IMR-90 (cell line): ENCODE measurements at regions not wholly inside any gene's neighbourhood (a gene's known extent, or its start where the extent isn't known, plus 50 kb on each side); places are given as distances from the start of the nearest gene placed in this dataset.

Experiments
- ATAC-seq: fragments of 200-7000 bp; cut with Tn5 transposase; 2 replicates; pipeline ENCODE4 v1.9.1; 2020; ENCODE audit warnings: low read depth, mild to moderate bottlenecking, moderate library complexity
- BruUV-seq: library from RNA; stranded (reverse); fragments of 400-500 nt; replicated peaks from 2 replicates; lab custom pipeline; 2021; lab: Mats Ljungman, UMichigan
- CTCF ChIA-PET: fragments of 300-600 bp; formaldehyde crosslinking; extraction: SDS; loops from one replicate; lab custom pipeline; 2021; ENCODE audit warnings: antibody characterized with exemption; lab: Yijun Ruan, JAX
- POLR2A ChIA-PET: fragments of 300-600 bp; sonication (Branson Sonifier 250); formaldehyde crosslinking; loops from one replicate; lab custom pipeline; 2022; ENCODE audit warnings: antibody characterized with exemption; ENCODE audit not compliant: unreplicated experiment; lab: Charles Lee
- DNase-seq: peaks from one replicate; pipeline ENCODE4 v3.0.0; 2013
- H2AFZ ChIP-seq: replicated peaks from 2 replicates; pipeline ENCODE3; 2013; ENCODE audit warnings: low read length, mild to moderate bottlenecking; ENCODE audit not compliant: poor library complexity
- H2AK5ac ChIP-seq: 2 replicates; pipeline ENCODE4 v1.6.1; 2013; ENCODE audit warnings: low read depth, low read length, inconsistent platforms
- H2AK9ac ChIP-seq: replicated peaks from 2 replicates; pipeline ENCODE3; 2013; ENCODE audit warnings: mild to moderate bottlenecking, low read depth, low read length, moderate library complexity; ENCODE audit not compliant: poor library complexity
- H2BK120ac ChIP-seq: 2 replicates; pipeline ENCODE4 v1.6.1; 2013; ENCODE audit warnings: low read depth, low read length, inconsistent platforms
- H2BK15ac ChIP-seq: 3 replicates; pipeline ENCODE4 v1.6.1; 2013; ENCODE audit warnings: low read depth, low read length, inconsistent platforms
- H2BK20ac ChIP-seq: 2 replicates; pipeline ENCODE4 v1.6.1; 2013; ENCODE audit warnings: low read depth, mild to moderate bottlenecking, inconsistent platforms, low read length, moderate library complexity
- H2BK5ac ChIP-seq: 2 replicates; pipeline ENCODE4 v1.6.1; 2013; ENCODE audit warnings: mild to moderate bottlenecking, low read depth, low read length, inconsistent platforms; ENCODE audit not compliant: poor library complexity, severe bottlenecking
- H3K14ac ChIP-seq: replicated peaks from 2 replicates; pipeline ENCODE4 v1.6.1; 2013; ENCODE audit warnings: low read depth, low read length, inconsistent platforms
- H3K18ac ChIP-seq: 2 replicates; pipeline ENCODE4 v1.6.1; 2013; ENCODE audit warnings: low read depth, low read length, control low read depth
- H3K23ac ChIP-seq: 2 replicates; pipeline ENCODE4 v1.6.1; 2013; ENCODE audit warnings: low read depth, low read length, inconsistent platforms
- H3K27ac ChIP-seq: 2 replicates; pipeline ENCODE4 v1.5.1; 2013; ENCODE audit warnings: mild to moderate bottlenecking, control low read depth, low read length; ENCODE audit not compliant: insufficient read depth
- H3K27me3 ChIP-seq: 2 replicates; pipeline ENCODE4 v1.6.1; 2013; ENCODE audit warnings: low read length; ENCODE audit not compliant: control insufficient read depth, insufficient read depth
- H3K36me3 ChIP-seq: 2 replicates; pipeline ENCODE4 v1.6.1; 2013; ENCODE audit warnings: low read length, mixed read lengths; ENCODE audit not compliant: control insufficient read depth, insufficient read depth
- H3K4ac ChIP-seq: 2 replicates; pipeline ENCODE4 v1.6.1; 2013; ENCODE audit warnings: low read depth, low read length, inconsistent platforms
- H3K4me1 ChIP-seq: 2 replicates; pipeline ENCODE4 v1.6.1; 2013; ENCODE audit warnings: low read length, mixed read lengths; ENCODE audit not compliant: control insufficient read depth, insufficient read depth
- H3K4me2 ChIP-seq: 2 replicates; pipeline ENCODE4 v1.6.1; 2013; ENCODE audit warnings: low read depth, mild to moderate bottlenecking, control low read depth, low read length, moderate library complexity
- H3K4me3 ChIP-seq: 2 replicates; pipeline ENCODE4 v1.5.1; 2013; ENCODE audit warnings: low read depth, mild to moderate bottlenecking, control low read depth, low read length, moderate library complexity; ENCODE audit not compliant: insufficient read depth
- H3K56ac ChIP-seq: 2 replicates; pipeline ENCODE4 v1.6.1; 2013; ENCODE audit warnings: low read length, inconsistent platforms; ENCODE audit not compliant: insufficient read depth; ENCODE audit errors: extremely low read depth
- H3K79me1 ChIP-seq, 2 experiments: 2 replicates each; pipeline ENCODE4 v1.6.1; 2013; ENCODE audit warnings: low read length in 2 of 2, inconsistent platforms in 1 of 2, low read depth in 1 of 2
- H3K9ac ChIP-seq: 2 replicates; pipeline ENCODE4 v1.6.1; 2013; ENCODE audit warnings: low read depth, low read length, control low read depth
- H3K9me1 ChIP-seq: 2 replicates; pipeline ENCODE4 v1.6.1; 2013; ENCODE audit warnings: low read length, inconsistent platforms; ENCODE audit not compliant: insufficient read depth
- H3K9me3 ChIP-seq: 2 replicates; pipeline ENCODE4 v1.6.1; 2013; ENCODE audit warnings: low read length; ENCODE audit not compliant: control insufficient read depth, insufficient read depth
- H4K20me1 ChIP-seq: 2 replicates; pipeline ENCODE4 v1.6.1; 2013; ENCODE audit warnings: low read length, inconsistent platforms; ENCODE audit not compliant: insufficient read depth
- H4K5ac ChIP-seq: 2 replicates; pipeline ENCODE4 v1.6.1; 2013; ENCODE audit warnings: mild to moderate bottlenecking, low read depth, low read length, control low read depth
- H4K8ac ChIP-seq, 2 experiments: 2 replicates each; pipeline ENCODE4 v1.6.1; 2013; ENCODE audit warnings: low read depth in 2 of 2, low read length in 2 of 2, control low read depth in 1 of 2, inconsistent platforms in 1 of 2
- H4K91ac ChIP-seq: 2 replicates; pipeline ENCODE4 v1.6.1; 2013; ENCODE audit warnings: low read depth, low read length, inconsistent platforms; ENCODE audit not compliant: insufficient read depth
- FOS ChIP-seq: fragments of 150-350 bp; IDR thresholded peaks from 2 replicates; pipeline ENCODE4 v1.6.1; 2016; ENCODE audit warnings: low read depth, low read length
- MAFK ChIP-seq: IDR thresholded peaks from 2 replicates; pipeline ENCODE4 v1.6.1; 2012; ENCODE audit warnings: low read depth, low read length, improper control_type of control experiment
- MAZ ChIP-seq: IDR thresholded peaks from 2 replicates; pipeline ENCODE4 v1.6.1; 2012; ENCODE audit warnings: low read depth, mild to moderate bottlenecking, low read length, improper control_type of control experiment, moderate library complexity, borderline replicate concordance
- NFE2L2 ChIP-seq: fragments of 150-350 bp; IDR thresholded peaks from 2 replicates; pipeline ENCODE4 v1.6.1; 2016; ENCODE audit warnings: low read depth, mild to moderate bottlenecking, low read length
- RCOR1 ChIP-seq: IDR thresholded peaks from 2 replicates; pipeline ENCODE4 v1.6.1; 2012; ENCODE audit warnings: mild to moderate bottlenecking, low read length, improper control_type of control experiment; ENCODE audit not compliant: insufficient replicate concordance
- RFX5 ChIP-seq: IDR thresholded peaks from 2 replicates; pipeline ENCODE4 v1.8.0; 2012; ENCODE audit warnings: low read depth, mild to moderate bottlenecking, low read length, moderate library complexity
- SMC3 ChIP-seq: fragments of 150-350 bp; IDR thresholded peaks from 2 replicates; pipeline ENCODE4 v1.6.1; 2016; ENCODE audit warnings: low read depth, mild to moderate bottlenecking, antibody characterized with exemption, low read length, moderate library complexity
- WGBS, 2 experiments: methylation state at CpG; one replicate each; pipeline versions ENCODE4 v1.1.5 to v1.1.7; 2013; ENCODE audit warnings: missing lambda C conversion rate in 2 of 2; ENCODE audit not compliant: insufficient read length in 1 of 2; ENCODE audit errors: extremely low coverage in 2 of 2; 5-methylcytosine and 5-hydroxymethylcytosine counted together
- dilution Hi-C: fragments of 300-500 bp; cut with HindIII; formaldehyde crosslinking; loops from one replicate; pipeline ENCODE4 v1.14.3; 2018; ENCODE audit warnings: low sequenced_read_pairs; ENCODE audit not compliant: unreplicated experiment
- in situ Hi-C: fragments of 300-500 bp; cut with MboI; formaldehyde crosslinking; loops from 3 replicates; pipeline ENCODE4 v1.14.3; 2019; ENCODE audit warnings: low sequenced_read_pairs, inconsistent platforms, mixed read lengths
- intact Hi-C: fragments of 100-400 bp; cut with micrococcal nuclease; formaldehyde crosslinking; loops from 2 replicates; pipeline ENCODE4 v1.10.0; 2022
- TF ChIP-seq, protein P1 (sequence below): fragments of 150-350 bp; IDR thresholded peaks from 2 replicates; pipeline ENCODE4 v1.6.1; 2016; ENCODE audit warnings: low read depth, mild to moderate bottlenecking, low read length, moderate library complexity, borderline replicate concordance
- TF ChIP-seq, protein P2 (sequence below): fragments of 150-350 bp; IDR thresholded peaks from 2 replicates; pipeline ENCODE4 v1.6.1; 2017; ENCODE audit warnings: mild to moderate bottlenecking, antibody characterized with exemption, low read length, low read depth
- TF ChIP-seq, protein P3 (sequence below): conservative IDR thresholded peaks from 2 replicates; pipeline ENCODE4 v1.5.1; 2012; ENCODE audit warnings: mild to moderate bottlenecking, low read depth, low read length, improper control_type of control experiment

DNA sequence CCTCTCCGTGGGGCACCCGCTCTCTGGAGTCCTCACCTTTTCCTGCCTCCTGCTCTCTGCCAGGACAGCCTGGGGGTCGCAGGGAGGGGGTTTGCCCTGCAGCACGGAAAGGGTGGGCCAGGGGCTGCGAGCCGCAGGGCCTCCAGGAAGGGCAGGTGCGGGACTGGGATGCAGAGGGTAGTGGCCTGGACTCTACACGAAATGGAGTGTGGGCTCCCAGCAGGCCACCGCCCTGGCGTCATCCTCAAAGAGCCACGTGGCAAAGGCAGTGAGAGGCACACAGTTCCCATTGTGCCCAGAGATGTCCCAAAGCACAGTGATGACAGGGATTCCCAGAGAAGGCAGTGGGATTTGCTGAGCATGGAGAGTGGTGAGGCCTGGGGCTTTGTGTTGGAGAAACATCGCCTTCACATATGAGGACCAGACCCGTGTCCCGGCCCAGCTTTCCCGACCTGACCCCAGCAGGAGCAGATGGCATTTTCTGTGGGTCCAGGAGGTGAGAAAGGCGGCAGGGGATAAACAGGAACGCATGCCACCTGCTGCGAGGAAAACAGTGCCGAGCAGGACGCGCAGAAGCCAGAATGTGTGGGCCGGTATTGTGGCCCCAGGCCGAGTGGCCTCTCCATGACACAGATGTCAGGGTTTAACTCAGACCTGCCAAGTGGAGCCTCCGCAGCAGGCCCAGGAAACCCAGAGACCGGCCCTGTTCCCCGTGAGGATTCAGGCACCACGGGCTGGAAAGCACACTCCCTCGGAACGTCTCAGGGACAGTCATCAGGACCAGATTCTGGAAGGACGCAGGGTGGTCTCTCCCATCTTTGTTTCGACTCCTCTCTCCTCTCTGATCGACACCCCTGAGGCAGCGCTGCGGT is 855.5 kb upstream of the SALL3 start:
- dilution Hi-C loops: no loop called here
- in situ Hi-C loops: no loop called here
- no TSS peak for BruUV-seq

More for the DNA sequence above, 855.5 kb upstream of the SALL3 start:
- Histone ChIP-seq H2AK5ac (no peak overlapping the region), H3K56ac (no peak overlapping the region), H3K18ac (no peak overlapping the region), H4K91ac (no peak overlapping the region), H3K4me2 (no peak overlapping the region), H3K79me1 (no peaks in the 10 kb centered on the region), H3K9me1 (no peaks in the 10 kb centered on the region), H4K5ac (no peak overlapping the region), H2BK120ac (no peak overlapping the region), H3K36me3 (no peaks in the 10 kb centered on the region), H2BK15ac (no peak overlapping the region), H3K27me3 (no peaks in the 10 kb centered on the region), H3K23ac (no peak overlapping the region), H3K14ac (no peak overlapping the region), H2BK5ac (no peak overlapping the region), H4K8ac (no peak overlapping the region), H2AFZ (no peak overlapping the region), H3K4me1 (no peaks in the 10 kb centered on the region), H3K4ac (no peak overlapping the region), H4K20me1 (no peaks in the 10 kb centered on the region), H3K9me3 (peaks cover 61% of the 10 kb centered on the region), H3K4me3 (no peak overlapping the region), H3K27ac (no peak overlapping the region), H2AK9ac (no peak overlapping the region), H2BK20ac (no peak overlapping the region), H3K9ac (no peak overlapping the region)
- WGBS, 2 experiments: 69% methylated on average over 25 of the region's 34 CpGs; no CpG with 5 or more reads in 1 of the 2 experiments
- ChIA-PET CTCF (no interaction called here), POLR2A (no interaction called here)
- intact Hi-C loops: no loop called here
- TF ChIP-seq MAFK (no peak), SMC3 (no peak), MAZ (no peak), RCOR1 (no peak), NFE2L2 (no peak), RFX5 (no peak), FOS (no peak)
- TF ChIP-seq, protein P1, sequence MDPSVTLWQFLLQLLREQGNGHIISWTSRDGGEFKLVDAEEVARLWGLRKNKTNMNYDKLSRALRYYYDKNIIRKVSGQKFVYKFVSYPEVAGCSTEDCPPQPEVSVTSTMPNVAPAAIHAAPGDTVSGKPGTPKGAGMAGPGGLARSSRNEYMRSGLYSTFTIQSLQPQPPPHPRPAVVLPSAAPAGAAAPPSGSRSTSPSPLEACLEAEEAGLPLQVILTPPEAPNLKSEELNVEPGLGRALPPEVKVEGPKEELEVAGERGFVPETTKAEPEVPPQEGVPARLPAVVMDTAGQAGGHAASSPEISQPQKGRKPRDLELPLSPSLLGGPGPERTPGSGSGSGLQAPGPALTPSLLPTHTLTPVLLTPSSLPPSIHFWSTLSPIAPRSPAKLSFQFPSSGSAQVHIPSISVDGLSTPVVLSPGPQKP: no peak
- TF ChIP-seq, protein P2, sequence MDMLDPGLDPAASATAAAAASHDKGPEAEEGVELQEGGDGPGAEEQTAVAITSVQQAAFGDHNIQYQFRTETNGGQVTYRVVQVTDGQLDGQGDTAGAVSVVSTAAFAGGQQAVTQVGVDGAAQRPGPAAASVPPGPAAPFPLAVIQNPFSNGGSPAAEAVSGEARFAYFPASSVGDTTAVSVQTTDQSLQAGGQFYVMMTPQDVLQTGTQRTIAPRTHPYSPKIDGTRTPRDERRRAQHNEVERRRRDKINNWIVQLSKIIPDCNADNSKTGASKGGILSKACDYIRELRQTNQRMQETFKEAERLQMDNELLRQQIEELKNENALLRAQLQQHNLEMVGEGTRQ: no peak
- TF ChIP-seq, protein P3, sequence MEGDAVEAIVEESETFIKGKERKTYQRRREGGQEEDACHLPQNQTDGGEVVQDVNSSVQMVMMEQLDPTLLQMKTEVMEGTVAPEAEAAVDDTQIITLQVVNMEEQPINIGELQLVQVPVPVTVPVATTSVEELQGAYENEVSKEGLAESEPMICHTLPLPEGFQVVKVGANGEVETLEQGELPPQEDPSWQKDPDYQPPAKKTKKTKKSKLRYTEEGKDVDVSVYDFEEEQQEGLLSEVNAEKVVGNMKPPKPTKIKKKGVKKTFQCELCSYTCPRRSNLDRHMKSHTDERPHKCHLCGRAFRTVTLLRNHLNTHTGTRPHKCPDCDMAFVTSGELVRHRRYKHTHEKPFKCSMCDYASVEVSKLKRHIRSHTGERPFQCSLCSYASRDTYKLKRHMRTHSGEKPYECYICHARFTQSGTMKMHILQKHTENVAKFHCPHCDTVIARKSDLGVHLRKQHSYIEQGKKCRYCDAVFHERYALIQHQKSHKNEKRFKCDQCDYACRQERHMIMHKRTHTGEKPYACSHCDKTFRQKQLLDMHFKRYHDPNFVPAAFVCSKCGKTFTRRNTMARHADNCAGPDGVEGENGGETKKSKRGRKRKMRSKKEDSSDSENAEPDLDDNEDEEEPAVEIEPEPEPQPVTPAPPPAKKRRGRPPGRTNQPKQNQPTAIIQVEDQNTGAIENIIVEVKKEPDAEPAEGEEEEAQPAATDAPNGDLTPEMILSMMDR: no peak
- no peak for DNase-seq
- ATAC-seq: no peak
